ENCODE measurements at regions not wholly inside any gene's neighbourhood (a gene's known extent, or its start where the extent isn't known, plus 50 kb on each side); places are given as distances from the start of the nearest gene placed in this dataset.
"Not testable (repeated sequence)": the region's sequence is repeated elsewhere in the genome, so short reads cannot be mapped to it uniquely, and the experiment has no call there.

DNA sequence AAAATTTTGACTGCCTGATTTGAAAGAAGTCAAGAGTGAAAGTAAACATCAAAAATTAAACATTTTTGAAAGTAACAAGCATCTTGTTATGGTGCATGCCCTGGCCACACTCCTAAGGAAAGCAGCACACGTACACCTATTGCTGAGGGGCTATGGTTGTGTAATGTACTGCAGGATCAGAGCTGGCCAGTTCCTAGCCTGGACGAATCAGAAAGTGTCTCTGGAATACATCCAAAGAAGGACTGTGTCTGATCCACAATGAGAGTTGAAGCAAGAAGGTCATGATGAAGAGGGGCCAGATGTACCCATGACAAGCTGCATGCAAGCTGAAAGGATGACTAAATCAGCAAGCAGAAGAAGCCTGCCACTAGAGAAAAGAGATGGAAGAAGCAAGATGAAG is 618.2 kb downstream of the TLE1 start:
- no peak for DNase-seq (ENCODE audit: low read depth)

DNA sequence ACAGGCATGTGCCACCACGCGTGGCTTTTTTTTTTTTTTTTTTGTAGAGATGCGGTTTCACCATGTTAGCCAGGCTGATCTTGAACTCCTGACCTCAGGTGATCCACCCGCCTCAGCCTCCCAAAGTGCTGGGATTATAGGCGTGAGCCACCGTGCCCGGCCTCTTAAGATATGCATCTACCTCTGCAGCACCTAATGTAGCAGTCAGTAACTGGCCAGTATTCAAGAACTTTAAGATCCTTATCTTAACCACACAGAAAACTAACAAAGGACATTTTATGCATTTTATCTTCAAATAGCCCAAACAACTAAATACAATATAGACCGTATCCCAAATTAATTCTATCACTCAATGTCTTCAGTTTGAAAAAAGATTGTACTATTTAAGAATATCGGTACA is 618.7 kb downstream of the TLE1 start:
- DNase-seq (ENCODE audit: low read depth): no peak

GRCh38 chr9:81069923-81070322 is 619.4 kb downstream of the TLE1 start:
- DNase-seq (ENCODE audit: low read depth): no peak

- DNase-seq (ENCODE audit: low read depth): no peak
Measured at GRCh38 chr9:81069038-81069795, 620.1 kb downstream of the TLE1 start.

DNA sequence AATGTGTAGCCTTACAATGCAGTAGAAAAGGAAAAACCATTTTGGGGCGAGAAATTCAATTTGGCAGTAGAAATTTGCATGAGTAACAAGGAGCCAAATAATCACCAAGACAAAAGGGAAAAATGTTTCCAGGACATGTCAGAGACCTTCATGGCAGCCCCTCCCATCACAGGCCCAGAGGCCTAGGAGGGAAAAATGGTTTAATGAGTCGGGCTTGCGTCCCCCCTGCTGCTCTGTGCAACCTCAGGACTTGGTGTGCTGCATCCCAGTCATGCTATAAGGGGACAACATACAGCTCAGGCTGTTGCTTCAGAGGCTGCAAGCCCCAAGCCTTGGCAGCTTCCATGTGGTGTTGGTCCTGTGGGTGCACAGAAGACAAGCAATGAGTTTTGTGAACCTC is 626.4 kb downstream of the TLE1 start:
- not testable (repeated sequence) for DNase-seq (ENCODE audit: low read depth)

- no peak for DNase-seq (ENCODE audit: low read depth)
Measured at GRCh38 chr9:81058782-81059181, 630.6 kb downstream of the TLE1 start.

DNA sequence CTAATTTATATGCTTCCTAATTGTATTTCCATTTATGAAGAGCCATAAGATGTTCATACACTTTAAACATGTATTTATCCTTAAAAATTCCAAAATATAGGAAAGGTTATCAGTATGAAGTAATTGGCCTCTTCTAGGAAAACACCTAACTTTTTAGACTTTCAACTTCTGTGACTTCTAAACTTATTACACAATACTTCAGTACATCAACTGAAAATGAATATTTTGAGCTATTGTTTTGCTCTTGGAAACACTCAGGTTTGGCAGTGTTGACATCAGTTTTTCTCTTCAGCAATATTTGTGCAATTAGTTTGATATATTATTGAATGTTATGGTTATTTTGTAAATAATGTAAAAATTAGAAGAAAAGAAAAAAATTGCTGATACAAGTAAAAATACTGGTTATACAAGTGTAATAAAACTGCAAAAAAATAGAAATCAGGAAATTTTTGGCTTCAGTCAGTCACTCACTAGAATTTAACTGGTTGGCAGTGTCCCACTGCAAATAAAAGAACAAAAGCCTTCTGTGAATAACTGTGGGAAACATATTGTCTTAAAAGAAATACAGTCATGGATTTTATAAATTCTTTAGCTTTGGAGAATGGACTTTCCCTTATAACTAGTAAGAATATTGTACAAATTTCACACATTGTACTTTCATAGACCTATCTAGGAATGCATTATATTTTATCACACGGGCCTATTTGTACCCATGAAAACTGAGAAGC is 635.9 kb downstream of the TLE1 start:
- DNase-seq (ENCODE audit: low read depth): no peak

DNA sequence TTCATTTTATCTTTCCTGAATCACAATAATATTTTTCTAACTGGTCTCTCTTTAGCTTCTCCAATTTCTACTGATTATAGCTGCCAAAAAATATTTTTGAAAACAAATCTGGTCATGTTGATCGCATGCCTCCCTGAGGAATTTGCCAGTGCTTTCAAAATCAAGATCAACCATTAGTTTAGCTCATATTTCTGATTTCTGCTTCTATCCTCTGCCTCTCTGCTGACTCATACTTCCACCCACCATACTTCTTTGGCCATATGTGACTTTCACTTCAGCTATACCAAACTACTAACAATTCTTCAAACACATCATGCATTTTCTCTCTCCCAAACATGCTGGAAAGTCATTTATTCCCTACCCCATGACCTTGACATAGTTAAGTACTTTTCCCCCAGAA is 636.5 kb downstream of the TLE1 start:
- no peak for DNase-seq (ENCODE audit: low read depth)

- DNase-seq (ENCODE audit: low read depth): no peak
Measured at GRCh38 chr9:81047280-81047679, 642.1 kb downstream of the TLE1 start.

- DNase-seq (ENCODE audit: low read depth): no peak
Measured at GRCh38 chr9:81045658-81046057, 643.7 kb downstream of the TLE1 start.

- DNase-seq (ENCODE audit: low read depth): no peak
Measured at GRCh38 chr9:81037889-81038288, 651.5 kb downstream of the TLE1 start.

DNA sequence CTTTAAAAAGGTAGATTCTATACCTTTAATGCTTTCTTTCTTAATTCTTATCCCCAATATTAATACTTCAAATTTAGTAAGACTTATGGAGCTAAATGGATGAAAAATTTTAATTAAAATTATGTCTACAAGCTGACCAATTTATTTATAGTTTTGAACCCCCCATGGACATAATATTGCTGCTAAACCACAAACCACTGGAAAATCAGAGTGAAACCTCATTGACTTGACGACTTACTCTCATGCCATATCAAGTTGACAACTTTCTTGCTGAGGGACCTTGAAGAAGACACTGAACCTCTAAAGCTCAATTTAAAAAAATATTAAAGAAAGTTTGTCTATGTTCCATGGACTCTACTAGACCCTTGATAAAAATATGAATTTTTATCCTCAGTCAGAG is 653.7 kb downstream of the TLE1 start:
- no peak for DNase-seq (ENCODE audit: low read depth)

GRCh38 chr9:81035171-81035570 is 654.2 kb downstream of the TLE1 start:
- no peak for DNase-seq (ENCODE audit: low read depth)

- DNase-seq (ENCODE audit: low read depth): no peak
Measured at GRCh38 chr9:81032831-81033230, 656.5 kb downstream of the TLE1 start.

DNA sequence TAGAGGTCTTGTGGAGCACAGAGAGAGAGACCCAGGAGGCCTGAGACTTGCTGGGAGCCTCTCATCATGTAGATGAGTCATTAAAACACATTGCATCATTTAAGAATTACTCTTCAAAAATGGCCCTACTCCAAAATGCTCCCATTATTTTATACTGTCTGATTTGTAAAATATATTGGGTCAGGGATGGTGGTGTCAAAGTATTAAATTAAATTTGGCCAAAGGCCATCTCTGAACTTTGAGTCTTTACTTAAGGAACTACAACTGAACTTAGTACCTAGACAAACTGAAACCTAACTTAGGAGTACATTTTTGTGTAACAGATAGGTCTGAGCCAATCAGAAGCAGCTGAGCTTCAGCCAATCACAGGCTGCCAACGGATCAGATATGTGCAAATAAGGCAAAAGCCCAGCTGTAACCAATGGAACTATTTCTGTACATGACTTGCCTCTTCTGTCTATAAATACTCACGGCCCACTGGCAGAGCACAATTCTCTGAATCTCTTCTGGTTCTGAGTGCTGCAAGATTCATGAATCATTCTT is 657.2 kb downstream of the TLE1 start:
- DNase-seq (ENCODE audit: low read depth): no peak

DNA sequence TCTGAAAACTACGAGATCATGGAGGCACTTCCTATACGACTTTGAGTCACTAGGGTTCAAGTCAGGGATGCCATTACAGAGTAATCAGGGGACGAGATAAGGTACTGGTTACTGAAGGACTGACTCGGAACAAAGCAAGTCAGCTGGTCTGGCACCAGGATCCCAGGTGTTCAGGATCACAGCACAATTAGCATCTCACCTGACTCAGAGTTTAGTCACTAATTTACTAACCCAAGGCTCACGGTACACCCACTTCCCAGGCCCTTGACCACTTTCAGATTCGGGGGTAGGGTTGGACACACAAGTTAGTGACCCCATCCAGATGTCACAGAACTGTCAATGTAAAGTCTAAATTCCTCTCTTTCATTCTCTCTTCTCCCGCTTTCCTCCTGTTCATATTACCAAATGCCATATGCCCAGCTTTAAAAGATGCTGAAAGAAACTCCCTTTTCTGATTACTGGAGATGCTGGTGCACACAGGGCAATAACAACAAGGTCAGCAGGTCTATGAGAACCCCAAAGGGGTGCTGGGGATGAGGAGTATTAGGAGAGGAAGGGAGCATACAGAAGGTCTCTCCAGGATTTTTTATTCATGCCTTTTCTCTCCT is 657.8 kb downstream of the TLE1 start:
- no peak for DNase-seq (ENCODE audit: low read depth)

GRCh38 chr9:81030027-81030426 is 659.3 kb downstream of the TLE1 start:
- no peak for DNase-seq (ENCODE audit: low read depth)

GRCh38 chr9:81028504-81028903 is 660.8 kb downstream of the TLE1 start:
- no peak for DNase-seq (ENCODE audit: low read depth)

GRCh38 chr9:81022177-81022576 is 667.2 kb downstream of the TLE1 start:
- no peak for DNase-seq (ENCODE audit: low read depth)

GRCh38 chr9:81014945-81015344 is 674.4 kb downstream of the TLE1 start:
- not testable (repeated sequence) for DNase-seq (ENCODE audit: low read depth)

DNA sequence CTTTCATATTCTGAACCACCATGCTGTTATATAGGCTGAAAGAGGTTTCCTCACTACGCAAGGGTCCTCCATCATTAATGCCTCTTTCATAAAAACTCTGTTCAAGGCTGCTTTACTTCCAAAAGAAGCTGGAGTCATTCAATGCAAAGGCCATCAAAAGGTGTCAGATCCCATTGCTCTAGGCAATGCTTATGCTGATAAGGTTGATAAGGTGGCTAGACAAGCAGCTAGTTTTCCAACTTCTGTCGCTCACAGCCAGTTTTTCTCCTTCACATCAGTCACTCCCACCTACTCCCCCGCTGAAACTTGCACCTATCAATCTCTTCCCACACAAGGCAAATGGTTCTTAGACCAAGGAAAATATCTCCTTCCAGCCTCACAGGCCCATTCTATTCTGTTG is 676.2 kb downstream of the TLE1 start:
- DNase-seq (ENCODE audit: low read depth): not testable (repeated sequence)

GRCh38 chr9:81002906-81003305 is 686.4 kb downstream of the TLE1 start:
- no peak for DNase-seq (ENCODE audit: low read depth)

GRCh38 chr9:81002242-81002641 is 687.1 kb downstream of the TLE1 start:
- no peak for DNase-seq (ENCODE audit: low read depth)

Measured in activated gamma-delta T cell treated with anti-CD3 and anti-CD28 coated beads, Interleukin-2, amount 50 U/mL, for 16 hours (primary cell).